ENCODE measurements at regions not wholly inside any gene's neighbourhood (a gene's known extent, or its start where the extent isn't known, plus 50 kb on each side); places are given as distances from the start of the nearest gene placed in this dataset.

DNA sequence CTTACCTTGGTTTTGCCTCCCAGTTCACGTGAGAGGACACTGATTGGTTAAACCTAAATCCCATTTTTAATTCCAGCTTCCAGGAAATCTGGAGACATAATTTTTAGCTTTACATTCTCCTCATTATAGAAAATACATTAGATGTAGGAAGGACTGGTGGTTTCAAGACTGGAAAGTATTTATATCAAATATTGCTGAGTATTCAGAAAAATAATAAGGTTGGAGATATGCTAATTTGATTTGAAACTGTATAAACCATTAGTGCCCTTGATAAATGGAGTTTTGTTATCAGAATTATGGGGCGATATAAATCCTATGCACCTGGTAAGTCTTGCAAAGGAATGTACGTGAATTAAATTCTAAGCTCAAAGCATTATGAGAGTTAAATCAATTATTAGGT lies 218.0 kb upstream of the ADGRL4 start (continued):
- TF ChIP-seq, protein P1, sequence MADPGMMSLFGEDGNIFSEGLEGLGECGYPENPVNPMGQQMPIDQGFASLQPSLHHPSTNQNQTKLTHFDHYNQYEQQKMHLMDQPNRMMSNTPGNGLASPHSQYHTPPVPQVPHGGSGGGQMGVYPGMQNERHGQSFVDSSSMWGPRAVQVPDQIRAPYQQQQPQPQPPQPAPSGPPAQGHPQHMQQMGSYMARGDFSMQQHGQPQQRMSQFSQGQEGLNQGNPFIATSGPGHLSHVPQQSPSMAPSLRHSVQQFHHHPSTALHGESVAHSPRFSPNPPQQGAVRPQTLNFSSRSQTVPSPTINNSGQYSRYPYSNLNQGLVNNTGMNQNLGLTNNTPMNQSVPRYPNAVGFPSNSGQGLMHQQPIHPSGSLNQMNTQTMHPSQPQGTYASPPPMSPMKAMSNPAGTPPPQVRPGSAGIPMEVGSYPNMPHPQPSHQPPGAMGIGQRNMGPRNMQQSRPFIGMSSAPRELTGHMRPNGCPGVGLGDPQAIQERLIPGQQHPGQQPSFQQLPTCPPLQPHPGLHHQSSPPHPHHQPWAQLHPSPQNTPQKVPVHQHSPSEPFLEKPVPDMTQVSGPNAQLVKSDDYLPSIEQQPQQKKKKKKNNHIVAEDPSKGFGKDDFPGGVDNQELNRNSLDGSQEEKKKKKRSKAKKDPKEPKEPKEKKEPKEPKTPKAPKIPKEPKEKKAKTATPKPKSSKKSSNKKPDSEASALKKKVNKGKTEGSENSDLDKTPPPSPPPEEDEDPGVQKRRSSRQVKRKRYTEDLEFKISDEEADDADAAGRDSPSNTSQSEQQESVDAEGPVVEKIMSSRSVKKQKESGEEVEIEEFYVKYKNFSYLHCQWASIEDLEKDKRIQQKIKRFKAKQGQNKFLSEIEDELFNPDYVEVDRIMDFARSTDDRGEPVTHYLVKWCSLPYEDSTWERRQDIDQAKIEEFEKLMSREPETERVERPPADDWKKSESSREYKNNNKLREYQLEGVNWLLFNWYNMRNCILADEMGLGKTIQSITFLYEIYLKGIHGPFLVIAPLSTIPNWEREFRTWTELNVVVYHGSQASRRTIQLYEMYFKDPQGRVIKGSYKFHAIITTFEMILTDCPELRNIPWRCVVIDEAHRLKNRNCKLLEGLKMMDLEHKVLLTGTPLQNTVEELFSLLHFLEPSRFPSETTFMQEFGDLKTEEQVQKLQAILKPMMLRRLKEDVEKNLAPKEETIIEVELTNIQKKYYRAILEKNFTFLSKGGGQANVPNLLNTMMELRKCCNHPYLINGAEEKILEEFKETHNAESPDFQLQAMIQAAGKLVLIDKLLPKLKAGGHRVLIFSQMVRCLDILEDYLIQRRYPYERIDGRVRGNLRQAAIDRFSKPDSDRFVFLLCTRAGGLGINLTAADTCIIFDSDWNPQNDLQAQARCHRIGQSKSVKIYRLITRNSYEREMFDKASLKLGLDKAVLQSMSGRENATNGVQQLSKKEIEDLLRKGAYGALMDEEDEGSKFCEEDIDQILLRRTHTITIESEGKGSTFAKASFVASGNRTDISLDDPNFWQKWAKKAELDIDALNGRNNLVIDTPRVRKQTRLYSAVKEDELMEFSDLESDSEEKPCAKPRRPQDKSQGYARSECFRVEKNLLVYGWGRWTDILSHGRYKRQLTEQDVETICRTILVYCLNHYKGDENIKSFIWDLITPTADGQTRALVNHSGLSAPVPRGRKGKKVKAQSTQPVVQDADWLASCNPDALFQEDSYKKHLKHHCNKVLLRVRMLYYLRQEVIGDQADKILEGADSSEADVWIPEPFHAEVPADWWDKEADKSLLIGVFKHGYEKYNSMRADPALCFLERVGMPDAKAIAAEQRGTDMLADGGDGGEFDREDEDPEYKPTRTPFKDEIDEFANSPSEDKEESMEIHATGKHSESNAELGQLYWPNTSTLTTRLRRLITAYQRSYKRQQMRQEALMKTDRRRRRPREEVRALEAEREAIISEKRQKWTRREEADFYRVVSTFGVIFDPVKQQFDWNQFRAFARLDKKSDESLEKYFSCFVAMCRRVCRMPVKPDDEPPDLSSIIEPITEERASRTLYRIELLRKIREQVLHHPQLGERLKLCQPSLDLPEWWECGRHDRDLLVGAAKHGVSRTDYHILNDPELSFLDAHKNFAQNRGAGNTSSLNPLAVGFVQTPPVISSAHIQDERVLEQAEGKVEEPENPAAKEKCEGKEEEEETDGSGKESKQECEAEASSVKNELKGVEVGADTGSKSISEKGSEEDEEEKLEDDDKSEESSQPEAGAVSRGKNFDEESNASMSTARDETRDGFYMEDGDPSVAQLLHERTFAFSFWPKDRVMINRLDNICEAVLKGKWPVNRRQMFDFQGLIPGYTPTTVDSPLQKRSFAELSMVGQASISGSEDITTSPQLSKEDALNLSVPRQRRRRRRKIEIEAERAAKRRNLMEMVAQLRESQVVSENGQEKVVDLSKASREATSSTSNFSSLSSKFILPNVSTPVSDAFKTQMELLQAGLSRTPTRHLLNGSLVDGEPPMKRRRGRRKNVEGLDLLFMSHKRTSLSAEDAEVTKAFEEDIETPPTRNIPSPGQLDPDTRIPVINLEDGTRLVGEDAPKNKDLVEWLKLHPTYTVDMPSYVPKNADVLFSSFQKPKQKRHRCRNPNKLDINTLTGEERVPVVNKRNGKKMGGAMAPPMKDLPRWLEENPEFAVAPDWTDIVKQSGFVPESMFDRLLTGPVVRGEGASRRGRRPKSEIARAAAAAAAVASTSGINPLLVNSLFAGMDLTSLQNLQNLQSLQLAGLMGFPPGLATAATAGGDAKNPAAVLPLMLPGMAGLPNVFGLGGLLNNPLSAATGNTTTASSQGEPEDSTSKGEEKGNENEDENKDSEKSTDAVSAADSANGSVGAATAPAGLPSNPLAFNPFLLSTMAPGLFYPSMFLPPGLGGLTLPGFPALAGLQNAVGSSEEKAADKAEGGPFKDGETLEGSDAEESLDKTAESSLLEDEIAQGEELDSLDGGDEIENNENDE (IDR thresholded peaks at IDR 0.05; ENCODE audit: insufficient replicate concordance, low read length): no peak
- no peak for TF ChIP-seq TAF7 (optimal IDR thresholded peaks at IDR 0.05; ENCODE audit: borderline replicate concordance, low read depth, low read length)
- no peak for TF ChIP-seq GTF2F1 (IDR thresholded peaks at IDR 0.05; ENCODE audit: borderline replicate concordance, low read depth, low read length)
- TF ChIP-seq FOSL1 (IDR thresholded peaks at IDR 0.05; ENCODE audit: insufficient read depth, low read depth, low read length): no peak
- TF ChIP-seq RAD21 (IDR thresholded peaks at IDR 0.05 in 1 of 2, conservative IDR thresholded peaks at IDR 0.05 in 1 of 2; ENCODE audit: low read depth in 2 of 2, low read length in 2 of 2): no peak
- TF ChIP-seq, protein P2, sequence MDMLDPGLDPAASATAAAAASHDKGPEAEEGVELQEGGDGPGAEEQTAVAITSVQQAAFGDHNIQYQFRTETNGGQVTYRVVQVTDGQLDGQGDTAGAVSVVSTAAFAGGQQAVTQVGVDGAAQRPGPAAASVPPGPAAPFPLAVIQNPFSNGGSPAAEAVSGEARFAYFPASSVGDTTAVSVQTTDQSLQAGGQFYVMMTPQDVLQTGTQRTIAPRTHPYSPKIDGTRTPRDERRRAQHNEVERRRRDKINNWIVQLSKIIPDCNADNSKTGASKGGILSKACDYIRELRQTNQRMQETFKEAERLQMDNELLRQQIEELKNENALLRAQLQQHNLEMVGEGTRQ (IDR thresholded peaks at IDR 0.05; ENCODE audit: low read length): no peak
- no peak for TF ChIP-seq RFX5 (IDR thresholded peaks at IDR 0.05; ENCODE audit: borderline replicate concordance, low read depth, low read length)
- no peak for TF ChIP-seq JUN (IDR thresholded peaks at IDR 0.05; ENCODE audit: low read depth, low read length)

All from H1 (cell line).